ACC112 (cell line): ENCODE measurements at regions not wholly inside any gene's neighbourhood (a gene's known extent, or its start where the extent isn't known, plus 50 kb on each side); places are given as distances from the start of the nearest gene placed in this dataset.

Source experiments
- H2AFZ ChIP-seq: fragments of 200-600 bp; sonication (generic); one replicate; pipeline ENCODE4 v1.6.0; 2017; ENCODE audit warnings: antibody characterized with exemption, low read length; ENCODE audit not compliant: unreplicated experiment
- H3K27ac ChIP-seq: fragments of 200-600 bp; sonication (generic); 2 replicates; pipeline ENCODE4 v1.5.1; 2014; ENCODE audit warnings: low read depth, mild to moderate bottlenecking, antibody characterized with exemption, low read length, moderate library complexity
- H3K27me3 ChIP-seq: fragments of 200-600 bp; sonication (generic); 2 replicates; pipeline ENCODE4 v1.6.1; 2014; ENCODE audit warnings: mild to moderate bottlenecking, antibody characterized with exemption, low read length, moderate library complexity, mixed read lengths; ENCODE audit not compliant: insufficient read depth
- H3K36me3 ChIP-seq: fragments of 200-600 bp; sonication (generic); 2 replicates; pipeline ENCODE4 v1.6.1; 2016; ENCODE audit warnings: mild to moderate bottlenecking, antibody characterized with exemption, low read length, moderate library complexity, mixed read lengths; ENCODE audit not compliant: insufficient read depth
- H3K4me1 ChIP-seq: fragments of 200-600 bp; sonication (generic); one replicate; pipeline ENCODE4 v1.6.1; 2016; ENCODE audit warnings: low read length, mixed read lengths; ENCODE audit not compliant: insufficient read depth, unreplicated experiment, control insufficient read depth
- H3K4me3 ChIP-seq: fragments of 200-600 bp; sonication (generic); 2 replicates; pipeline ENCODE4 v1.5.1; 2014; ENCODE audit warnings: mild to moderate bottlenecking, low read depth, low read length
- H3K79me2 ChIP-seq: fragments of 200-600 bp; sonication (generic); one replicate; pipeline ENCODE4 v1.6.0; 2016; ENCODE audit warnings: low read length; ENCODE audit not compliant: control insufficient read depth, unreplicated experiment, insufficient read depth

DNA sequence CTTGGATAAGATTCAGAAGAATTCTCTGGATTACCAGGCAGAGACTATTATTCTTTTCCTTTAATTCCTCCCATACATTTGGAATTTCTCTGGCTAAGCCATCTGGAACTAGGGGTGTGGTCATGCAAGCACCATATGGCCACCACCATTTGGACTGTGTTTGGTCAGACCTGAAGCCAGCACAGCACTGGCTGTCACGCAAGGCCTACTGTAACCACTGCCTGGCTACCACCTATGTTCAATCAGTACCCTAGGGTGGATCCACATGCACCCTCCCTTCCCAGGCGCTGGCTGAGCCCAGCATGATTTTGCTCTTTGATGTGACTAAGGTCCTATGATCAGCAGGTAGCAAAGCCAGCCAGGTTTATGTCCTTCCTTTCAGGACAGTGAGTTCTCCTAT, 287.8 kb upstream of the GOLIM4 start:
- no peak overlapping the region for H3K4me3 ChIP-seq
- no peaks in the 10 kb centered on the region for H3K27me3 ChIP-seq
- no peaks in the 10 kb centered on the region for H3K4me1 ChIP-seq
- H3K36me3 ChIP-seq = no peaks in the 10 kb centered on the region
- no peaks in the 10 kb centered on the region for H3K79me2 ChIP-seq
- no peak overlapping the region for H2AFZ ChIP-seq
- no peak overlapping the region for H3K27ac ChIP-seq

DNA sequence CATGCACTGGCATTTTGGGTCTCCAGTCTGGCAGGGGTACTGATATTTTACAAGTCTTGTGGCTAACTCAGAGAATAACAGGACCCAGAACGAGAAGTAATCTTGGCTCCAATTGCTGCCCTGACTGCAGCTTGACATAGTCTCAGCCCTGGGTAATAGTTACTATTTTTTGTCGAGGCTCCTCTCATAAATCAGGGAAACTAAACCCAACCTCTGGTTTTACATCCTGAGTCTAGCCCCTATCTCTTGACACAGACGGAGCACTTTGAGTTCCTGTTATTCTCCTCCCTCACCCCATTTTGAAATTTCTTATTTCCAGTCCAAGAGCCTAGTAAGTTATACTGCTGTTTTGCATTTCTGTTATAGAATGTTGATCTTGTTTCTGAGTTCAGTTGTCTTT, 276.1 kb upstream of the GOLIM4 start:
- H3K36me3 ChIP-seq = no peaks in the 10 kb centered on the region
- no peak overlapping the region for H2AFZ ChIP-seq
- H3K4me3 ChIP-seq = no peak overlapping the region
- H3K27me3 ChIP-seq = no peaks in the 10 kb centered on the region
- H3K27ac ChIP-seq = no peak overlapping the region
- no peaks in the 10 kb centered on the region for H3K79me2 ChIP-seq
- no peaks in the 10 kb centered on the region for H3K4me1 ChIP-seq

DNA sequence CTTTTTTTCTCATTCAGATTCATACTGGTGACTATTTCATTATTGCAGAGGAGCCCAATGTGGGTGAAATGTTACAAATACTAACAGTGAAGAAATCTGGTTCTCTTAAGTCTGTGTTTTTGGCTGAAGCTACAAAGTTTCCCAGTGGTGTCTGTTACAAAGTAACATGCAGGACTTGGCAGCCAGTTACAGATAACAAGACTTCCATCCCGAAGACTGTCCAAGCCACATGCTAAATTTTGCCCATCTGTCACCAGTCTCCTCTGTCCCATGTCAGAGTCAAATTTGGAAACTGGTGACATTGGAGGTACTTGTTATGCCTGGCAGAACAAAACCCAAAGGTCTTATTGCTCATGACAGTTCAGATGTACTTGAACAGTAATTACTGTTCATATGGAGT, 269.2 kb upstream of the GOLIM4 start:
- Histone ChIP-seq H3K4me1 (no peaks in the 10 kb centered on the region), H3K4me3 (no peak overlapping the region), H3K27me3 (peaks cover 4% of the 10 kb centered on the region; the same call in 1 of the 2 replicates), H3K27ac (no peak overlapping the region), H3K36me3 (no peaks in the 10 kb centered on the region), H3K79me2 (no peaks in the 10 kb centered on the region), H2AFZ (no peak overlapping the region)

DNA sequence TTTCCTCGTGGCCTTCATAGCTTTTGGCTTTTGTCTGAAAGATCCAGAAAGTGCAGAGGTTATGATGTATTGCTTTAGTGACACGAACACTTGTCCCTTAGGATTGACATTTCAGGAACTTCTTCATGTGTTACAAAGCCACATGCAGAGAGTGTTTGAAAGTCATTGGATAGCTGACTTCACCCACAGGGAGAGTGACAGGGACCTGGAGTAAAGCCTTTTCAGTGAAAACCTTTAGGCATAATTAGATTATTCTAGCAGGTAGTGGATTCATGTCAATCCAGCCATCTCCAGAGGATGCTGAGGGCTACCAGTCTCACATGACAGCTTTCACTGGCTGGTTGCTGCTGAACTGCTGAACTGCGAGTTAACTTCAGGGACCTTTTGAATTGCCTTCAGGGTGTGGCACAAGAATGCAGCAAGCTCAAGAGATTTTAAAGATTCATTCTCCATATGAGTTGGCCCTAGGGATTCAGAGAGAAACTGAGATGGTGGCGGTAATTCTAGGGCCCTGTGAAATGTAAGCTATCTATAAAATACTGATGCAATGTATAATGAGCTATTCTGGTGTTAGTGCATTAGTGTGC, 267.0 kb upstream of the GOLIM4 start:
- Histone ChIP-seq H3K4me1 (no peaks in the 10 kb centered on the region), H3K27me3 (peaks cover 4% of the 10 kb centered on the region; the same call in 1 of the 2 replicates), H3K79me2 (no peaks in the 10 kb centered on the region), H3K27ac (no peak overlapping the region), H3K4me3 (no peak overlapping the region), H2AFZ (no peak overlapping the region), H3K36me3 (no peaks in the 10 kb centered on the region)

DNA sequence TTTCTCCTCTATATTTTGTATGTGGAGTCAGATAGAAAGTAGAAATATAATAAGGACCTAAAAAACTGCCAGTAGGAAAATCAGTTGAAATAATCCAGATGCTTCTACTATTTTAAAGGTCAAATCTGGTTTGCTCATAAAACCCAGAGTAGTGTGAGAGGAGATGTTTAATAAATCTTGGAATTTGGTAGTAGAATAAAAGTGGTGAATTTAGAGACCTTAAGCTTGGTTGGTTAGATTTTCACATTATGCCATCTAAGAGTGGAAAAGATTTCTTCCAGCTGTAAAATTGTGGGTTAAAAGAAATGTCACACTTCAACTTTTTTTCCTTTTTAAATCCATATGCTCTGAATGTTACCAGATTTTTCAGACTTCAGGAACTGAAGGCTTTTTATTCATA, 266.4 kb upstream of the GOLIM4 start:
- Histone ChIP-seq H3K36me3 (no peaks in the 10 kb centered on the region), H3K27ac (no peak overlapping the region), H2AFZ (no peak overlapping the region), H3K4me1 (no peaks in the 10 kb centered on the region), H3K79me2 (no peaks in the 10 kb centered on the region), H3K4me3 (no peak overlapping the region), H3K27me3 (peaks cover 4% of the 10 kb centered on the region; the same call in 1 of the 2 replicates)

DNA sequence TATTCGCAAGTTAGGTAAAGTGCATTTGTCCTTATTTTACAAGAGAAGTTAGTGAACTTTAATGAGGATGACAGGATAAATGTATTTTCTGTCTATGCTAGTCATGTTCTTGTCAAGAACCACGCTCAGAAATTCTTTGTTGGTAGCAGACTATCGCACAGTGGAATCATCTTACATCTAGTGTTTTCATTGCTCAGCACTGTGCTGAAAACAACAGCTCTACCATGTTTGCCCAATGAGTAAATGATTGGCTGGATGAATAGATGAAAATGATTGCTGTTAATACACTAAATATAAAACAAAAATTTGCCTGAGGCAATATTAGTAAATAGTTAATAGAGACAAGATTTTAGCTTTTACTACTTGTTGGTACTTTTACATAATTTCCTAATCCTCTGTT, 265.3 kb upstream of the GOLIM4 start:
- no peaks in the 10 kb centered on the region for H3K4me1 ChIP-seq
- no peak overlapping the region for H3K4me3 ChIP-seq
- H3K36me3 ChIP-seq = no peaks in the 10 kb centered on the region
- no peak overlapping the region for H2AFZ ChIP-seq
- H3K27me3 ChIP-seq = peaks cover 4% of the 10 kb centered on the region; the same call in 1 of the 2 replicates
- no peaks in the 10 kb centered on the region for H3K79me2 ChIP-seq
- H3K27ac ChIP-seq = no peak overlapping the region

DNA sequence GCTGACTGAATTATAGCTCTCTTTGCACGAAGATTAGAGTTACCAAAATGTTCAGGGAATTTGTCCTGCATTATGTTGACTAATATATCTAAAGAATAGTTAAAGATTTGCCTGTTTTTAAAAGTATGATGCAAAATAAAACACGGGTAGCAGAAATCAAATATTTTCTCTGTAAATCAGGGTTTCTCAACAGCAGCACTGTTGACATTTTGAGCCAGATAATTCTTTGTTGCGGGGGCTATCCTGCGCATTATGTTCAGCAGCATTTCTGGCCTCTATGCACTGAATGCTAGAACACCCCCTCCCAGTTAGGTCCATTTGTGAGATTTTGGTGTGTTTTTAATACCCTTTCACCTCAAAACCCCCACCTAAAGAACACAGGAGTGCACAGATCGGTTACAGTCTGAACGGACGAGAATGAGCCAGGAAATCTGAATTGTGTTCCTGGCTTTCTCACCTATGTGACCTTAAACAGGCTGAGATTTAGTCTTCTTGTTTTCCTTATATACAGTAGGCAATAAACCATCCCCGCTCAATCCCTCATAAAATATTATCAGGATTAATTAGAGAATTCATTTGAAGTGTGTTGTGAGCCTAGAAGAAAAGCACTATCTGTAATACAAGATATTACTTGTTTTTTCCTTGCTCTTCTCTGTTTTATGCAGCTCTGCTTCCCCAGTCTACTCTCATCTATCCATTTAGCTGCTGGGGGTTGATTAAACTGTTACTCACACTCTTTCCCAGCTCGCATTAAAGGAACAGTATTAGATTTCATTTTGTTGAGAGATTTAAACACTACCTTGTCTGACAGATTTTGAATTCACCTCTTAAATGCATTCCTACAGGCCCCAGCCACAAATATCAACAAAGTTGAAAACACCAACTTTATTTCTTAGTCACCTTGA, 247.5 kb upstream of the GOLIM4 start:
- no peaks in the 10 kb centered on the region; the same call in 1 of the 2 replicates for H3K27me3 ChIP-seq
- H3K4me3 ChIP-seq = no peak overlapping the region
- H3K27ac ChIP-seq = no peak overlapping the region
- H2AFZ ChIP-seq = no peak overlapping the region
- no peaks in the 10 kb centered on the region for H3K36me3 ChIP-seq
- H3K4me1 ChIP-seq = peaks cover 12% of the 10 kb centered on the region
- no peaks in the 10 kb centered on the region for H3K79me2 ChIP-seq

DNA sequence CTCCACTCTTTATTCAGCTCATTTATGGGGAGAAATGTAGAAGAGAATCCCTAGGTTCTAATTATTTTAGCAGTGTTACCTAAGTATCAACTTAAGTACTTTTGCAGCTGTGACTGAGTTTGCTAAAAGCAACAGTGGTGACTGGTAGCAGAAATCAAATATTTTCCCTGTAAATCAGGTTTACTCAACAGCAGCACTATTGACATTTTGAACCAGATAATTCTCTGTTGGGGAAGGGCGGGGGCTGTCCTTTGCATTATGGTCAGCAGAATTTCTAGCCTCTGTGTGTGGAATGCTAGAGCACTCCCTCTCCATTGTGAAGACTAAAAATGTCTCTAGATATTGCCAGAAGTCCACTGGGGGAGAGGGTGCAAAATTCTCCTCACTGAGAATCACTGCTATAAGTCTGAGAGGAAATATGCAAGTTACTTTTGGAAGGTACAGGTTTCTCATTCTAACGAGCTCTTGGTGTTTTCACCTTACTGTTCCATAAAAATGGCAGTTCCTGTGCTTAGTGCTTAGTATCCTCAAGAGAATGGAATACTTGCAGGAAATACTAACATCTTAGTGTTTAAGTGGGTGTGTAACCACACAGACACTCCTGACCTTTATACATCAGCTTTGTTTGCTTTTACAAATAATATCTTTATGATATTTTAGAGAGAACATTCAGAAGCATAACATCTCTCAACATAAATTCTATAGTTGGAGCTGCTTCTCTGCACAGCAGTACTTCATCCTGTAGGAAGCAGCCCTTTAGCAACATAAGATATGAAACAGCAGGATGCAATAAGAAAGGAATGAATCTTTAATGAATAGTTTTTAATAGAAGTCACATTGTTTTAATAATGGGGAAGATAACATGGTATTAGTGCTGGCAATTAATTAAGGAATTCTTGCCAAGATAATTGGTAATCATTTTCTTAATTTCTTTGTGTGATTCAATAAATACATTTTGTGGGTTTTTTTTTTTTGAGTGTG, 246.5 kb upstream of the GOLIM4 start:
- H3K27ac ChIP-seq = no peak overlapping the region

DNA sequence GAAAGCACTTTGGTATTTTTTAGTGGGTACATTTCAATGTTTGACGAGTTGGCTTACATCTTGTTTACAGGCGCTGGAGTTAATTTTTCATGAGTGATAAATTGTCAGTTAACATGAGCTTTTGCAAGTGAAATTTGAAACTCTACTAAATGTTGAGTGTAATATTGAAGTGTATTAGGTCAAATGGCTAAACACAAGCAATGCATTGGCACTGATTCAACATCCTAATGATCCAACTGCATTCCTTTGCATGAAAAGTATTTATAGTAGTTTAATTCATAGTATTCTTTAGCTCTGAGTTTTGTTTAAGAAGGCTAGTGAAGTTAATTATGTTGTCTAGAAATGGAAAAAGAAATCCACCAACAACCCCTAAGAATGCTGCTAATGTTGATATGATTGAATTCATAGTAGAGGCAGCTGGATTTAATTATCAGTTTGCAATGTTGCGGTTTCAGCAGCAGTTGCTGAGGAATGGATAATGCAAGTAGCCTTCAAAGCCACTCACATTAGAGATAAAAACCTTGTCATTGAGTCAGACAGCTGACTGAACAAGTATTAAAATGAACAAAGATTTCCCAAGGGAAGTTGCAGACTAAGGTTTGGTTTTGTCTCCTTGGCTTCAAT, 245.6 kb upstream of the GOLIM4 start:
- Histone ChIP-seq H2AFZ (no peak overlapping the region), H3K36me3 (no peaks in the 10 kb centered on the region), H3K27me3 (no peaks in the 10 kb centered on the region; the same call in 1 of the 2 replicates), H3K79me2 (no peaks in the 10 kb centered on the region), H3K4me3 (no peak overlapping the region), H3K4me1 (peaks cover 12% of the 10 kb centered on the region), H3K27ac (no peak overlapping the region)

More for the DNA sequence above, 246.5 kb upstream of the GOLIM4 start:
- Histone ChIP-seq H3K36me3 (no peaks in the 10 kb centered on the region), H3K4me1 (peaks cover 12% of the 10 kb centered on the region), H3K4me3 (no peak overlapping the region), H3K79me2 (no peaks in the 10 kb centered on the region), H3K27me3 (no peaks in the 10 kb centered on the region; the same call in 1 of the 2 replicates), H2AFZ (no peak overlapping the region)

DNA sequence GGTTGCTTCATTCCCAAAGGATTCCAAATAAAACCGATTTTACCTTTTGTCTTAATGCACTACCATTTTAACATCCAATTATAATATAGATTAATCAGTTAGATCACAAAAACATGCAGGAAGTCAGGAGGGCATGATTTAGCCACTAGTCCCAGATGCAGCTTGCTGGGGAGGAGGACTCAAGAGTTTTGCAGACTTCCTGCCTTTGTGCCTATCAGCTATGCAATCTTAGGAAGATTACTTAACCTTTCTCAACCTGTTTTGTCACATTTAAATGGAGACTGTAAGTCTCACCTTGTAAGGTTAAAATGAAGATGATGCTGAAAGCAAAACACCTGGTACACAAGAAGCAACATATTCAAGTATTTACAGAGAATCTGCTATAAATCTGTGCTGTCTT, 242.4 kb upstream of the GOLIM4 start:
- no peak overlapping the region for H3K4me3 ChIP-seq
- peaks cover 12% of the 10 kb centered on the region for H3K4me1 ChIP-seq
- no peak overlapping the region for H2AFZ ChIP-seq
- no peaks in the 10 kb centered on the region for H3K79me2 ChIP-seq
- no peaks in the 10 kb centered on the region; the same call in 1 of the 2 replicates for H3K27me3 ChIP-seq
- no peak overlapping the region for H3K27ac ChIP-seq
- H3K36me3 ChIP-seq = no peaks in the 10 kb centered on the region
